OCI-LY7 (cell line): ENCODE measurements at regions not wholly inside any gene's neighbourhood (a gene's known extent, or its start where the extent isn't known, plus 50 kb on each side); places are given as distances from the start of the nearest gene placed in this dataset.

Experiments
- EZH2phosphoT487 ChIP-seq: fragments of 200-600 bp; sonication (generic); IDR thresholded peaks from 2 replicates; pipeline ENCODE4 v1.6.1; 2018; ENCODE audit warnings: low read depth, borderline replicate concordance, mild to moderate bottlenecking, mixed run types, antibody characterized with exemption, low read length, moderate library complexity, mixed read lengths
- TF ChIP-seq, protein P1 (sequence below): fragments of 200-600 bp; sonication (generic); conservative IDR thresholded peaks from 2 replicates; pipeline ENCODE4 v1.5.1; 2014; ENCODE audit warnings: mild to moderate bottlenecking, antibody characterized with exemption, low read length, moderate library complexity, mixed read lengths

GRCh38 chr7:343864-344607 lies 54.1 kb downstream of the FOXL3 start:
- TF ChIP-seq, protein P1, sequence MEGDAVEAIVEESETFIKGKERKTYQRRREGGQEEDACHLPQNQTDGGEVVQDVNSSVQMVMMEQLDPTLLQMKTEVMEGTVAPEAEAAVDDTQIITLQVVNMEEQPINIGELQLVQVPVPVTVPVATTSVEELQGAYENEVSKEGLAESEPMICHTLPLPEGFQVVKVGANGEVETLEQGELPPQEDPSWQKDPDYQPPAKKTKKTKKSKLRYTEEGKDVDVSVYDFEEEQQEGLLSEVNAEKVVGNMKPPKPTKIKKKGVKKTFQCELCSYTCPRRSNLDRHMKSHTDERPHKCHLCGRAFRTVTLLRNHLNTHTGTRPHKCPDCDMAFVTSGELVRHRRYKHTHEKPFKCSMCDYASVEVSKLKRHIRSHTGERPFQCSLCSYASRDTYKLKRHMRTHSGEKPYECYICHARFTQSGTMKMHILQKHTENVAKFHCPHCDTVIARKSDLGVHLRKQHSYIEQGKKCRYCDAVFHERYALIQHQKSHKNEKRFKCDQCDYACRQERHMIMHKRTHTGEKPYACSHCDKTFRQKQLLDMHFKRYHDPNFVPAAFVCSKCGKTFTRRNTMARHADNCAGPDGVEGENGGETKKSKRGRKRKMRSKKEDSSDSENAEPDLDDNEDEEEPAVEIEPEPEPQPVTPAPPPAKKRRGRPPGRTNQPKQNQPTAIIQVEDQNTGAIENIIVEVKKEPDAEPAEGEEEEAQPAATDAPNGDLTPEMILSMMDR: no peak
- TF ChIP-seq EZH2phosphoT487: no peak
